GOT3 (cell line): ENCODE measurements at regions not wholly inside any gene's neighbourhood (a gene's known extent, or its start where the extent isn't known, plus 50 kb on each side); places are given as distances from the start of the nearest gene placed in this dataset.

Source experiments
- DNase-seq: peaks from one replicate; lab custom pipeline; 2025; ENCODE audit warnings: mixed read lengths; lab: John Stamatoyannopoulos, UW

DNA sequence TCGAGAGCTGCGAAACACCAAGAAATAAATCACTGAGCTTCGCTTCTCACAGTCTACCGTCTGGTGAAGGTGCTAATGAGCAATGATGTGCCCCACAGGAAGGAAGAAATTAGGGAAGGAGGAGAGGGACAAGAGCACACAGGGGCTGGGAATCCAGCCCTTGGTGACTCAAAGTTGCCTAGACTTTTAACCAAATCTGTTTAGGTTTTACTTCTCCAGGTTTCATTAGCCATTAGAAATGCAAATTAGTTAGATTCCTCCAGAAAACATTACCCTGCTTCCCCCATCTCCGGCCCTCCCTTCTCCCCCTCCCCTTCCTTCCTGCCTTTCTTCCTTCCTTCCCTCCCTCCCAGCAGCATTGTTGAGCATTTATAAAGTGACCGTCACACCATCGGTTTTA is 59.3 kb upstream of the UBE2E1 start:
- no peak for DNase-seq

DNA sequence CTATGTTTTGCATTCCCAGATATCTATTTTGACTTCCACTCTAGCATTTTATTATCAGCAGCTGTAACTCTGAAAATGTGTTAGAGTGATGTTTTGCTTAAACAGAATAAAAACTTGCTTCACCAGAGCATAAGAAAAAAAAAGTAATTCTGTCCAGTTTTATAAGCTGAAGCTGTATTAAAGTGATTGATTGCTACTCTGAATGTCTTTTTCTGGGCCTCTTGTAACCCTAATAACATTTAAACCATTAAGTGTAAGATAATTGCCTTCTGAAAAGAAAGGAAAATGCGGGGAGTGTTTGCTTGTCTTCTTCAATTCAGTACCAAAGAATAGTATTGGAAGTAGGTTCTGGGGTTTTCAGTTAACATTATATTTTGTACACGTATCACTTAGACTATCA is 57.9 kb upstream of the UBE2E1 start:
- no peak for DNase-seq

DNA sequence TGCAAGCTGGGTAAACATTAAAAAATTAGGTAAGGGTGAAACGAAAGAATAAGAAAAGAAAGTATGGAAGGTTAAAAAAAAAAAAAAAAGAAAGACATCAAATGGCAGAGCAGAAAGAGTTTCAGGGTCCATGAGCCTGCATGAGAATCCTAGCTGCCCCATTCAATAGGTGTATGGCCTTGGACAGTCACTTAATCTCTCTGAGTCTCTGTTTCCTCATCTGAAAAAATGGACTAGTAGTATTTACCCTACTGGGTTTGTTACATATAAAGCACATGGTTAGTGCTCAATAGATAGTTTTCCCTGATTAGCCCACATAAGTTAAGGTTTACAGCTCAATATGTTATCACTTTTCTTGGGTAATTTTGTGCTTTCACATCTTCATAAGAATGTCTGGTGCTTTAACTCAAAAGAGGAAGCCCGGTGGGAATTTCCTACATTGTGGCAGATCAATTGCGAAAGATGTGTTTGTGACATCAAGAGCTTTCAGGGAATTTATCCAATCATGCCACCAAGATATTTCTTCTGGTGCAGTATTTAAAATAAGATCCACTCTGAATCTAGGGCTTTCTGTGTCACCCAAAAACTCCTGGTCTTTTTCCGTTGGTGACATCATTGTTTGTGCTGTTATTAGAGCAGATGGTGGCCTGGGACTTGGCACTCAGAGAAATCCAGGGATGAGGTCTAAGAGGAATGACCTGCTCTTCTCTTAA is 57.2 kb upstream of the UBE2E1 start:
- DNase-seq: no peak

DNA sequence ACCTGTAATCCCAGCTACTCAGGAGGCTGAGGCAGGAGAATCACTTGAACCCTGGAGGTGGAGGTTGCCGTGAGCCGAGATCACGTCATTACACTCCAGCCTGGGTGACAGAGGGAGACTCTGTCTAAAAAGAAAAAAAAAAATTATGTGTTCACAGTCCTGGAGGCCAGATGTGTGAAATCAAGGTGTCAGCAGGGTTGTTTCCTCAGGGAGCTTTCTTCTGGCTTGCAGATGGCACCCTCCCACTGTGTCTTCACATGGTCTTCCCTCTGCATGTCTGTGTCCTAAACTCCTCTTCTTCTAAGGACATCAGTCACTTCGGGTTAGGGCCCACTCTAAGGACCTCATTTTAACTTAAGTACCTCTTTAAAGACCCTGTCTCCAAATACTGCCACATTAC is 56.1 kb upstream of the UBE2E1 start:
- no peak for DNase-seq

DNA sequence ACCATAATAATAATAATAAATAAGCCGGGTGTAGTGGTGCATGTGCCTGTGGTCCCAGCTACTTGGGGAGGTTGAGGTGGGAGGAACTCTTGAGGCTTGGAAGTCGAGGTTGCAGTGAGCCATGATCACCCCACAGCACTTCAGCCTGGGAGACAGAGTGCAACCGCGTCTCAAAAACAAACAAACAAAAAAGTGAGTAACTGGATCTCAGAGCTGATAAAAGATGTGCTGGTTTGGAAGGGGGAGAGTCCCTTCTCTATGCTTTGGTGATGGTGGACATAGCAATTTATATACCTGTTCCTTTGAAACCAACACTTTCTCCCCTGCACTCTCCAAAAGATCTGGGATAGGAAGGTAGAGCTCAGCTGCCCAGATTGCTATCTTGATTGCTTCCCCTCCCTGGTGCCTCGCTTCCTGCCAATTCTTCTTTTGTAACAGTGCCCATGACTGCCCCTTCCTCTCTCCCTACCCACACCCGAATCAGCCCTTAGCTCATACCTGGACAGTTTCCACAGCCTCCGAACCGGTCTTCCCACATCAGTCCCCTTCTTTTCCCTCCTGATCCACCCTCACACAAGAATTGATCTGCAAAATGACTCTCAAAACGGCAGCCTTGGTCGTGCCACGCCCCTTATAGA is 55.1 kb upstream of the UBE2E1 start:
- no peak for DNase-seq

DNA sequence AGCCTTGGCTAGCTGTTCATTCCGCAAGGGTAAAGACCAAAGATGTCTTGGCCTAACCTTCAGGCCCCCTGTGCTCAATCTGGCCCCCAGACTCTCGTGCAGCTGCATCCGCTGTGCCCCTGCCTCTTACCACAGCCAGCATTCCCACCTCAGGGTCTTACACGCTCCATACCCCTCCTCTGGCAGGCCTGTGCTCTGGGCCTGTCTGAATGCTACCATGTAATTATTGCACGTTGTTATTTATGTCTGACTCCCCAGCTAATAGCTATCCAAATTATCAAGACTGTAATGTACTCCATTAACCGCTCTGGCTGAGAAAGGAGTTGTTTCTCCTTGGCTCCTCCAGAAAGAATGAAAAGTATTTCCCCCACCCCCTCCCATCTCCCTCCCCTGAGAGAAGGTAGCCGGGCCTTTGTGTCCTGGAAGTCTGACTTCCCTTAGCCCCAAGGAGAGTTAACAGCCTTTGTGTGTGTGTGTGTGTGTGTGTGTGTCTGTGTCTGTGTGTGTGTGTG is 54.5 kb upstream of the UBE2E1 start:
- DNase-seq: no peak

DNA sequence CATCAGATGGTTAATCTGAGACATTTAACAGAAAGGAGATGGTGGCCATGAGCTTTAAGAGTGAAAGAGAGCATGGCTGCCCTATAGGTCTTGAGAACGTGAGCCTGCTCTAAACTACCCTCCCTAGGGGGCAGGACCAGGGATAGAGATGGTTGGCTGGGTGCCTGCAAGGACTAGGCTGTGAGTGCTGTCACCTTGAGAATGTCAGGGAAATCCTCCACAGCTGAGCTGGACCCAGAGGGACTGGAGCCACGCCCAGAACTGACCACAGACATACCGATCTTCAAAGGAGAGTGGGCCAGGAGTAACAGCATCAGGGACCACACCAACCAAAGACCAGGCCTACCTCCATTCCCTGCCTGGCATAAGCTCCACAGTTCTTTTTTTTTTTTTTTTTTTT is 53.6 kb upstream of the UBE2E1 start:
- no peak for DNase-seq

DNA sequence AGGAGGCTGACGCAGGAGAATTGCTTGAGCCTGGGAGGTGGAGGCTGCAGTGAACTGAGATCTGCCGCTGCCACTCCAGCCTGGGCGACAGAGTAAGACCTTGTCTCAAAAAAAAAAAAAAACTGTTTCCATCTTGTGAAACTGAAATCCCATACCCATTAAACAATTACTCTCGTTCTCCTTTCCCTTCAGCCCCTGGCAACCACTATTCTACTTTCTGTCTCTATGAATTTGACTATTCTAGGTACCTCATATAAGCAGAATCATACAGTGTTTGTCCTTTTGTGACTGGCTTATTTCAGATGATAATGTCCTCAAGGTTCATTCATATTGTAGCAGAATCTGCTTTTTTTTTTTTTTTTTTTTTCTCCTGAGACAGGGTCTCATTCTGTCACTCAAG is 51.5 kb upstream of the UBE2E1 start:
- no peak for DNase-seq
